ENCODE measurements at regions not wholly inside any gene's neighbourhood (a gene's known extent, or its start where the extent isn't known, plus 50 kb on each side); places are given as distances from the start of the nearest gene placed in this dataset.
A peak's percentile ranks its signal among the peaks of the same experiment; 100 is the strongest.

DNA sequence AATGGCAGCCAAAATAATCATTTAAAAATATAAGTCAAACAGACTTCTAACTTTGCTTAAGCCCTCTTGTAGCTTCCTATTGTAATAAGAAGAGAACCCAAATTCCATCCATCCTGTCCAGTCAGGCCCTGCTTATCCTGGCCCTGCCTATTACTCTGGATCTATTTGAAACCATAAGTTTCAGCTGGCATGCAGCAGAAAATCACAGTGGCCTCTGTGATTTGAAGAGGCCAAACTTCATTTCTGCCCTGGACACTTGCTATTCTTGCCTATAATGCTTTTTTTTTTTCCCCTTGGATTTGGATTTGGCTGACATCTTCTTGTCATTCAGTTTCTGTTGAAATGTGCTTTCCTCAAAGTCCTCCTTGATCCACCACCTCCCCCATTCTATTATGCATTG is 642.8 kb downstream of the USP25 start:
- H3K9me3 ChIP-seq (ENCODE audit: control insufficient read depth in 2 of 3, insufficient read depth in 1 of 3, low read length in 3 of 3): no peaks in the 10 kb centered on the region
- intact Hi-C loops (cut with DNase I): no loop called here
- no peak overlapping the region for H3K4me3 ChIP-seq (ENCODE audit: low read length in 3 of 3)
- no peaks in the 10 kb centered on the region for H3K36me3 ChIP-seq (ENCODE audit: control insufficient read depth in 2 of 3, insufficient read depth in 3 of 3, low read length in 3 of 3)
- H3K27me3 ChIP-seq (ENCODE audit: control insufficient read depth, insufficient read depth, low read length): no peaks in the 10 kb centered on the region
- no peak overlapping the region for H3K27ac ChIP-seq (ENCODE audit: low read depth in 2 of 2, low read length in 2 of 2)
- TF ChIP-seq, protein P1, sequence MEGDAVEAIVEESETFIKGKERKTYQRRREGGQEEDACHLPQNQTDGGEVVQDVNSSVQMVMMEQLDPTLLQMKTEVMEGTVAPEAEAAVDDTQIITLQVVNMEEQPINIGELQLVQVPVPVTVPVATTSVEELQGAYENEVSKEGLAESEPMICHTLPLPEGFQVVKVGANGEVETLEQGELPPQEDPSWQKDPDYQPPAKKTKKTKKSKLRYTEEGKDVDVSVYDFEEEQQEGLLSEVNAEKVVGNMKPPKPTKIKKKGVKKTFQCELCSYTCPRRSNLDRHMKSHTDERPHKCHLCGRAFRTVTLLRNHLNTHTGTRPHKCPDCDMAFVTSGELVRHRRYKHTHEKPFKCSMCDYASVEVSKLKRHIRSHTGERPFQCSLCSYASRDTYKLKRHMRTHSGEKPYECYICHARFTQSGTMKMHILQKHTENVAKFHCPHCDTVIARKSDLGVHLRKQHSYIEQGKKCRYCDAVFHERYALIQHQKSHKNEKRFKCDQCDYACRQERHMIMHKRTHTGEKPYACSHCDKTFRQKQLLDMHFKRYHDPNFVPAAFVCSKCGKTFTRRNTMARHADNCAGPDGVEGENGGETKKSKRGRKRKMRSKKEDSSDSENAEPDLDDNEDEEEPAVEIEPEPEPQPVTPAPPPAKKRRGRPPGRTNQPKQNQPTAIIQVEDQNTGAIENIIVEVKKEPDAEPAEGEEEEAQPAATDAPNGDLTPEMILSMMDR (IDR thresholded peaks at IDR 0.05; ENCODE audit: borderline replicate concordance, extremely low read depth, insufficient read depth): no peak
- H3K4me1 ChIP-seq (ENCODE audit: control insufficient read depth in 2 of 3, insufficient read depth in 2 of 3, low read depth in 1 of 3, low read length in 3 of 3): peaks cover 0 to 4% (median 0%) of the 10 kb centered on the region in 3 donors
- no peak overlapping the region for H3K9ac ChIP-seq (ENCODE audit: low read length in 3 of 3)
- DNase-seq (no peak), FAIRE-seq (no peak)

DNA sequence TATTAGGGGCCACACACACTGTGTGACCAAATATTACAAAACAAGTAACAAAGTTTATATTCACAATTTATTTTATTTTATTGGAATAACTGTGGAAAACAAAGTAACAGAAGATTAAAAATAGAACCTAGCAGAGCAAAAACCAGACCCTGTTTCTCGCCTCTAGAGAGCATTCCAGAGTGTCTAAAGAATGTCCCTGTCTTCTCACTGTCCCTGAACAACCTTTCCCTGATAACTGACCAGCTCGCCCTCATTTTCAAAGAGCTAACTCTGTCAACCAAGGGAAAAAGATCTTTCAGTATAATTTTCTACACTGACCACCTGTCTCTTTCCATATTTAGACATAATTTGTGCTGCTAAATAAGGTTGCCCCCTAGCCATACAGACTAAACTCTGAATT is 646.9 kb downstream of the USP25 start:
- TF ChIP-seq, protein P1 (IDR thresholded peaks at IDR 0.05; ENCODE audit: borderline replicate concordance, extremely low read depth, insufficient read depth): no peak
- no peaks in the 10 kb centered on the region for H3K27me3 ChIP-seq (ENCODE audit: control insufficient read depth, insufficient read depth, low read length)
- H3K36me3 ChIP-seq (ENCODE audit: control insufficient read depth in 2 of 3, insufficient read depth in 3 of 3, low read length in 3 of 3): no peaks in the 10 kb centered on the region
- H3K27ac ChIP-seq (ENCODE audit: low read depth in 2 of 2, low read length in 2 of 2): peak overlapping the region in 1 of 2 donors; percentile 2
- no peak for FAIRE-seq
- DNase-seq: peak in 1 of 5 donors; percentile 10
- peaks cover 0 to 4% (median 0%) of the 10 kb centered on the region in 3 donors for H3K4me1 ChIP-seq (ENCODE audit: control insufficient read depth in 2 of 3, insufficient read depth in 2 of 3, low read depth in 1 of 3, low read length in 3 of 3)
- H3K4me3 ChIP-seq (ENCODE audit: low read length in 3 of 3): no peak overlapping the region
- intact Hi-C loops (cut with DNase I): no loop called here
- H3K9ac ChIP-seq (ENCODE audit: low read length in 3 of 3): no peak overlapping the region
- no peaks in the 10 kb centered on the region for H3K9me3 ChIP-seq (ENCODE audit: control insufficient read depth in 2 of 3, insufficient read depth in 1 of 3, low read length in 3 of 3)

DNA sequence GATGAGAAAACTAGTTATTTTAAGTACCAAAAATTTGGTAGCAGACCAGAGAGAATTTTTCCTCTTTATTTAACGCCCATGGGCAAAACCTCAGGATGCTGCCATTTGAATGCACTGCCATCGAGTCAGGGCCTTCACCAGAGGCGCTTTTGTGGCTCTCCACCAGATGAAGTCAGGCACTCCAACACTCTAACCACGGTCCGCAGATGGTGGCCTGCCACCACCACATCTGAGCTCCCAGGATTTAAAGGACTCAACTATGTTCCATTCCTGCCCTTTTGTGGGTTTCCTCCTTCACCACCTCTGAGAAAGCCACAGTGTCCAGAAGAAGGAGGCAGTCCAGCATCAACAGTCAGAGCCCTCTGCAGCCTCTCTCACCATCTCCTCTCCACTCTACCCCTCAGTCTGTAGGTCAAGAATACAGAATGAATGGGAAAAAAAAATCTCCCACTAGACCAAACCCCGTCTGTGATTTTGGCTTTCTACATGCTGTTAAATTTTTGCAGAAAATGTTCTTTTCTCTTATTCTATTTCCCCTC is 647.4 kb downstream of the USP25 start:
- H3K27me3 ChIP-seq (ENCODE audit: control insufficient read depth, insufficient read depth, low read length): no peaks in the 10 kb centered on the region
- H3K36me3 ChIP-seq (ENCODE audit: control insufficient read depth in 2 of 3, insufficient read depth in 3 of 3, low read length in 3 of 3): no peaks in the 10 kb centered on the region
- H3K9me3 ChIP-seq (ENCODE audit: control insufficient read depth in 2 of 3, insufficient read depth in 1 of 3, low read length in 3 of 3): no peaks in the 10 kb centered on the region
- DNase-seq (peak in 1 of 5 donors; percentile 21), FAIRE-seq (no peak)
- peaks cover 0 to 4% (median 0%) of the 10 kb centered on the region in 3 donors for H3K4me1 ChIP-seq (ENCODE audit: control insufficient read depth in 2 of 3, insufficient read depth in 2 of 3, low read depth in 1 of 3, low read length in 3 of 3)
- intact Hi-C loops (cut with DNase I): no loop called here
- H3K4me3 ChIP-seq (ENCODE audit: low read length in 3 of 3): no peak overlapping the region
- TF ChIP-seq, protein P1 (IDR thresholded peaks at IDR 0.05; ENCODE audit: borderline replicate concordance, extremely low read depth, insufficient read depth): no peak
- H3K9ac ChIP-seq (ENCODE audit: low read length in 3 of 3): no peak overlapping the region
- peak overlapping the region in 1 of 2 donors; percentile 2 for H3K27ac ChIP-seq (ENCODE audit: low read depth in 2 of 2, low read length in 2 of 2)

DNA sequence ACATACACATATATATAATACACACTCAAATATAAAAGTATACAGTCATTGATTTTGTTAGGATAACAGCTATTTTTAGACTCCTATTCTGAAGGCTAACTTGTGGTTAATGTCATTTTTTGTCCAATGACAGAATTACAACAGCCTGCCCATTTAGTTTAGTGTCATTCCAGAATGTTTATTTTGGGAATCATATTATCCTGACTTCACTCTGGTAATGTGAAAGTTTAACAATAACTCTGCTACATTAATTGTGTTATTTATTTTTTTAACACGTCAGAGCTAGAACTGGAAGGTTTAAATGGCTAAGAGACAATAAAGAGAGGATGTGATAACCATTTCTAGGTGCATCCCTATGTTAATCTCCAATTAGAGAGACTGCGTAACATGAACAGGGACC is 648.1 kb downstream of the USP25 start:
- H3K27me3 ChIP-seq (ENCODE audit: control insufficient read depth, insufficient read depth, low read length): no peaks in the 10 kb centered on the region
- DNase-seq (no peak), FAIRE-seq (no peak)
- H3K4me3 ChIP-seq (ENCODE audit: low read length in 3 of 3): no peak overlapping the region
- intact Hi-C loops (cut with DNase I): no loop called here
- H3K27ac ChIP-seq (ENCODE audit: low read depth in 2 of 2, low read length in 2 of 2): no peak overlapping the region
- H3K9ac ChIP-seq (ENCODE audit: low read length in 3 of 3): no peak overlapping the region
- no peaks in the 10 kb centered on the region for H3K36me3 ChIP-seq (ENCODE audit: control insufficient read depth in 2 of 3, insufficient read depth in 3 of 3, low read length in 3 of 3)
- TF ChIP-seq, protein P1 (IDR thresholded peaks at IDR 0.05; ENCODE audit: borderline replicate concordance, extremely low read depth, insufficient read depth): no peak
- peaks cover 0 to 4% (median 0%) of the 10 kb centered on the region in 3 donors for H3K4me1 ChIP-seq (ENCODE audit: control insufficient read depth in 2 of 3, insufficient read depth in 2 of 3, low read depth in 1 of 3, low read length in 3 of 3)
- H3K9me3 ChIP-seq (ENCODE audit: control insufficient read depth in 2 of 3, insufficient read depth in 1 of 3, low read length in 3 of 3): no peaks in the 10 kb centered on the region
